Activated T-cell treated with anti-CD3 and anti-CD28 coated beads, Interleukin-2, amount 50 U/mL, for 72 hours (primary cell): ENCODE measurements at regions not wholly inside any gene's neighbourhood (a gene's known extent, or its start where the extent isn't known, plus 50 kb on each side); places are given as distances from the start of the nearest gene placed in this dataset.
"Not testable (repeated sequence)": the region's sequence is repeated elsewhere in the genome, so short reads cannot be mapped to it uniquely, and the experiment has no call there.

Experiments
- ATAC-seq, 2 donors: fragments of 150-1000 bp; cut with Tn5 transposase; replicated peaks in 1 of 2; 2 replicates each; pipeline ENCODE4 v1.10.0; 2021; ENCODE audit warnings: moderate library complexity in 2 of 2, mild to moderate bottlenecking in 1 of 2
- DNase-seq, 2 donors: peaks; one replicate each; pipeline ENCODE4 v3.0.0; 2021 to 2022; ENCODE audit warnings: mixed read lengths in 1 of 2
- H3K27ac Mint-ChIP-seq: one replicate; pipeline ENCODE4 v1.8.0; 2022; ENCODE audit warnings: mild to moderate bottlenecking, moderate library complexity, mixed read lengths
- H3K27me3 Mint-ChIP-seq: one replicate; pipeline ENCODE4 v1.8.0; 2022; ENCODE audit warnings: low read depth, mixed read lengths
- H3K36me3 Mint-ChIP-seq, 2 donors: one replicate each; pipeline ENCODE4 v1.8.0; 2022; ENCODE audit warnings: mixed read lengths in 2 of 2, mild to moderate bottlenecking in 1 of 2; ENCODE audit not compliant: insufficient read depth in 2 of 2
- H3K4me1 Mint-ChIP-seq: one replicate; pipeline ENCODE4 v1.8.0; 2022; ENCODE audit warnings: low read depth, mixed read lengths
- H3K4me3 Mint-ChIP-seq, 2 donors: one replicate each; pipeline ENCODE4 v1.8.0; 2022; ENCODE audit warnings: mild to moderate bottlenecking in 2 of 2, mixed read lengths in 2 of 2, moderate library complexity in 2 of 2
- H3K9me3 Mint-ChIP-seq, 2 donors: one replicate each; pipeline ENCODE4 v1.8.0; 2022; ENCODE audit warnings: mixed read lengths in 2 of 2

DNA sequence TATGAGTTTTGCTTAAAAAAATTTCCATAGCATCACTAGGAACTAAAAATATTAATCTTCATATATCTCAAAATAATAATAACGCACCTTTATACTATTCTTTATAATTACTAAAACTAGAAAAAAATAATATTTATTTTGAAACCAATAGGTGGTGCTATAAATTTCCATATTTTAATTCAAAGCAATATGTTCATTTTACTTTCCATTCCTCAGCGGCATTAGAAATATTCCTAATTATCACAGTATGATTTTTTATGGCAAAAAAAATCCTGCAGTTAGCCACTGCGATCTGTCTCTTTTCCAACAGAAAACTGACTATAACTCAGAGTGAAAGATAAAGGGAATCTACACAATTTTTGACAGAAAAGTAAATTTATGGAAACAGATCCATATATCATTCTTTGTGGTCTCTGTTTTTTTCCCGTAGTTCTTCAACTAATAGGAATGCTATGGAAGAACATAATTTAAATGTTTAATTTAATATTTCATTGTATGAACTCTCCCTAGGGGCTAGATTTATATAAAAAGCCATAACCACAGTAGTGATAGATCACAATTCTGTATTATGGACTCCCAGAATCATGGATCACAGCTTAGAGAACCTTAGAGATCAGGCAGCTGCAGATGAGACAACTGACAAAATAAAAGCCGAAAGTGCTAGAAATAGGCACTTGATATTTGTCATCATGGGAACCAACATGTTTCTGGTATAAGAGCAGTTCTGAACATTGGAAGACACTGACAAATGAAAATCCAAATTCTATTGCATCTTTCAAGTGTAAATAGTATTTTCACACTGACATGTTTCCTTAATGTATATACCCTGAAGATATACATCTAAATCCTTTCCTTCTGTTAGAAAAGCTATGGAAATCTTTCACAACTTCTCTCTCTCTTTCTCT, 167.7 kb upstream of the MPDZ start:
- peaks cover 2 to 4% of the 10 kb centered on the region in 2 donors for H3K9me3 Mint-ChIP-seq
- no peaks in the 10 kb centered on the region for H3K36me3 Mint-ChIP-seq

GRCh38 chr9:13446286-13446937, 166.9 kb upstream of the MPDZ start:
- no peaks in the 10 kb centered on the region for H3K4me1 Mint-ChIP-seq
- H3K4me3 Mint-ChIP-seq = no peak overlapping the region
- H3K9me3 Mint-ChIP-seq = peaks cover 2 to 4% of the 10 kb centered on the region in 2 donors
- H3K27me3 Mint-ChIP-seq = no peaks in the 10 kb centered on the region
- DNase-seq (no peak), ATAC-seq (no peak)
- H3K36me3 Mint-ChIP-seq = no peaks in the 10 kb centered on the region
- no peak overlapping the region for H3K27ac Mint-ChIP-seq

More for the DNA sequence above, 167.7 kb upstream of the MPDZ start:
- ATAC-seq (no peak), DNase-seq (no peak)
- Mint-ChIP-seq H3K4me3 (no peak overlapping the region), H3K27ac (no peak overlapping the region), H3K27me3 (no peaks in the 10 kb centered on the region), H3K4me1 (no peaks in the 10 kb centered on the region)

DNA sequence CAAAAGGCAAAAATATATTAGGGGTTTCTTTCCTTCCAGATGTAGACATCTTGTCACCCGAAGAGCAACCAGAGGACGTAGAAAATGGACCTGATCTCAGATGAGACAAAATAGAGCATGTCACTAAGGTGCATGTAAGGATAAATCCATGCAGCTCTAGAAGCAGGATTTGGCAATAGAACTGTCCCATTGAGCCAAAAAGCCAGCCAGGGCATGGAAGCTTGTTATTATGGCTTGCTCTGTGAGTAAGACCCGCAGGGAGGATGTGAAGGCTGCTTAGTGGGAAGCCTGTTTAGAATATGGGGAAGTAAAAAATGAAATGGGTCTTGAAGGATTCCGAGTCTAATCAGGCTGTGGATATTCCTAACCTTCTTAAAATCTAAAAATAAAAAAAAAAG, 165.6 kb upstream of the MPDZ start:
- no peak for ATAC-seq
- H3K27me3 Mint-ChIP-seq = no peaks in the 10 kb centered on the region
- H3K36me3 Mint-ChIP-seq = no peaks in the 10 kb centered on the region
- no peaks in the 10 kb centered on the region for H3K4me1 Mint-ChIP-seq
- no peak for DNase-seq
- H3K9me3 Mint-ChIP-seq = peaks cover 2 to 4% of the 10 kb centered on the region in 2 donors
- no peak overlapping the region for H3K4me3 Mint-ChIP-seq
- no peak overlapping the region for H3K27ac Mint-ChIP-seq

GRCh38 chr9:13444245-13445102, 165.0 kb upstream of the MPDZ start:
- H3K4me3 Mint-ChIP-seq = no peak overlapping the region
- DNase-seq (no peak), ATAC-seq (no peak)
- H3K9me3 Mint-ChIP-seq = peaks cover 2 to 4% of the 10 kb centered on the region in 2 donors
- no peaks in the 10 kb centered on the region for H3K36me3 Mint-ChIP-seq
- no peaks in the 10 kb centered on the region for H3K27me3 Mint-ChIP-seq
- no peak overlapping the region for H3K27ac Mint-ChIP-seq
- no peaks in the 10 kb centered on the region for H3K4me1 Mint-ChIP-seq

GRCh38 chr9:13443346-13444244, 164.1 kb upstream of the MPDZ start:
- H3K36me3 Mint-ChIP-seq = no peaks in the 10 kb centered on the region
- ATAC-seq (no peak), DNase-seq (no peak)
- H3K9me3 Mint-ChIP-seq = peaks cover 2 to 3% of the 10 kb centered on the region in 2 donors
- H3K27ac Mint-ChIP-seq = no peak overlapping the region
- H3K27me3 Mint-ChIP-seq = no peaks in the 10 kb centered on the region
- H3K4me1 Mint-ChIP-seq = no peaks in the 10 kb centered on the region
- no peak overlapping the region for H3K4me3 Mint-ChIP-seq

DNA sequence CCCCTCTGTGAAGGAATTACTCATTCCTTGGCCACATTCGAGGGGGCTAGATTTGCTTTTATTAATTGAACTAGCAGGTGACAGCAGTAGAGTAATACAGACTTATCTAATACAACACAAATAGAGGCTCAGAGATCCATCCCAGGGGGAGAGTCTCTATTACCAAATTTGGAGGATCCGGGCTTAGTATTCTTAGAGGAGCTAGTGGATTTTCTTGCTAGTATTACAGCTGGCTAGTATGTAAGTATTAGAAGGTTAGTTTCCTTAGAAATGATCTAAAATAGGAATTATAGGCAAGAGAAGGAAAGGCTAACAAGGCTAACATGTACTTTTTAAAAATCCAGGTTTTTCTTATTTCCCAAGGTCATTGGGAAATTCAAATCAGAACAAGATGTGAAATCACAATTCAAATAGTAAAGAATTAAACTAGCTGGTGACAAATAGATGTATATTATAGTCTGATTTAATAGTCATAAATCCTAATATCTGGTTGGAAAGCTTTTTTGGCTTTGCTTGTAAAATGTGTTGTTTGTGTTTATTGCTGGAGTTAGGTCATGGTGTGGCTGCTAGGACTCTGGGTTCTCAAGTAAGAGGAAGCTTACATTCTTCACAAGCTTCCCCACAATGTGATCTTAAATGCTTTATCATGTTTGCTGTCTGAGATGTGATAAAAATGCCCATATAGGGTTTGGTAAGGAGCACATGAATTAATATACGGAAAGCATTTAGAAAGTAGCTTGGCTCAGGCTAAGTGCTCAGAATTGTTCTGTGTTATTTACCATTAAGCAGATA, 160.4 kb upstream of the MPDZ start:
- H3K27me3 Mint-ChIP-seq = no peaks in the 10 kb centered on the region
- H3K9me3 Mint-ChIP-seq = peaks cover 0 to 4% of the 10 kb centered on the region in 2 donors
- no peaks in the 10 kb centered on the region for H3K36me3 Mint-ChIP-seq
- DNase-seq = no peak
- H3K27ac Mint-ChIP-seq = no peak overlapping the region
- no peak overlapping the region for H3K4me3 Mint-ChIP-seq
- no peaks in the 10 kb centered on the region for H3K4me1 Mint-ChIP-seq
- no peak for ATAC-seq

- H3K4me1 Mint-ChIP-seq = no peaks in the 10 kb centered on the region
- no peak for DNase-seq
- no peaks in the 10 kb centered on the region for H3K36me3 Mint-ChIP-seq
- no peak for ATAC-seq
- H3K27ac Mint-ChIP-seq = no peak overlapping the region
- no peak overlapping the region for H3K4me3 Mint-ChIP-seq
- peaks cover 0 to 1% of the 10 kb centered on the region in 2 donors for H3K9me3 Mint-ChIP-seq
- H3K27me3 Mint-ChIP-seq = no peaks in the 10 kb centered on the region
Observed at GRCh38 chr9:13437866-13438265, 158.4 kb upstream of the MPDZ start.

GRCh38 chr9:13436591-13436990, 157.1 kb upstream of the MPDZ start:
- ATAC-seq = no peak
- H3K36me3 Mint-ChIP-seq = no peaks in the 10 kb centered on the region

GRCh38 chr9:13433453-13433852, 154.0 kb upstream of the MPDZ start:
- not testable (repeated sequence) for H3K4me1 Mint-ChIP-seq, H3K27ac Mint-ChIP-seq, ATAC-seq, H3K4me3 Mint-ChIP-seq, H3K9me3 Mint-ChIP-seq, H3K36me3 Mint-ChIP-seq, H3K27me3 Mint-ChIP-seq, DNase-seq

More at GRCh38 chr9:13436591-13436990, 157.1 kb upstream of the MPDZ start:
- Mint-ChIP-seq H3K27me3 (no peaks in the 10 kb centered on the region), H3K4me3 (no peak overlapping the region), H3K9me3 (peaks cover 0 to 1% of the 10 kb centered on the region in 2 donors), H3K27ac (no peak overlapping the region), H3K4me1 (no peaks in the 10 kb centered on the region)
- DNase-seq = no peak

DNA sequence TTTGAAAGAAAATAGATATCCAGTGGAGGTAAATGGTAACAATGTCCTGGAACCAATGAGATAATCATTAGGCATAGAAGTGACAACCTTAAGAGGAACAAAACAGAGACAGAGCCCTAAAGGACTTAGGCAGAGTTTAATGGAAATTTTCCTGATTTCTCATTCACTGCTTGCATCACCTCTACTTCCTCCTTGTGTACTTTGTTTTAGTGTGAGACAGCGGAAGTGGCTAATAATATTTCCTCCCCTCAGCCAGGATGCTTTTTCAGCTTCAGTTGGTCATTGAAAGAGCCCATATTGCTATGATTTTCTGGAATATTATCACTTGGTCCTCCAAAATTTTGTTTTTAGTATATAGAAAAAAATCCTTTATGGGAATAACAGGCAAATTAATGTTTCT, 153.4 kb upstream of the MPDZ start:
- Mint-ChIP-seq H3K9me3 (peaks cover 0 to 1% of the 10 kb centered on the region in 2 donors), H3K36me3 (no peaks in the 10 kb centered on the region), H3K4me1 (no peaks in the 10 kb centered on the region), H3K4me3 (no peak overlapping the region), H3K27ac (no peak overlapping the region), H3K27me3 (no peaks in the 10 kb centered on the region)
- DNase-seq (no peak), ATAC-seq (no peak)

DNA sequence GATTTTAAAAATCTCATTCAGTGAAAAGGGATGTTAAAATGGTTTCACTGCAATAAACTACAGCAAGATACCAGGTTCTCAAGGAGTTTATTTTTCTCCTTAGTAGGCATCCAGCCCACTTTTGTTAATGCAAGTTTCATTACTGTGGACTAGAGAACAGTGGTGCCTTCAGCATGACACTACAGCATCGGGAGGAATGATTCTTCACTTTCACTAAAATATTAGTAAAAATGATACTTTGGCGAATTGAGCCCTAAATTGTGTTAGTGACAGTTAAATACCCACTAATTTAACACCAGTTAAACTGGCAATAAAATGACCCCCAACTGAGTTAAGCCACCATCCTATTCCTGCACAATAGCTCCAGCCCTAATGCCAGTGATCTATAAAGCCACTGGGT, 152.2 kb upstream of the MPDZ start:
- H3K9me3 Mint-ChIP-seq = peaks cover 0 to 1% of the 10 kb centered on the region in 2 donors
- DNase-seq (no peak), ATAC-seq (no peak)
- no peaks in the 10 kb centered on the region for H3K36me3 Mint-ChIP-seq
- no peaks in the 10 kb centered on the region for H3K27me3 Mint-ChIP-seq
- no peaks in the 10 kb centered on the region for H3K4me1 Mint-ChIP-seq
- no peak overlapping the region for H3K27ac Mint-ChIP-seq
- H3K4me3 Mint-ChIP-seq = no peak overlapping the region

- peaks cover 0 to 1% of the 10 kb centered on the region in 2 donors for H3K9me3 Mint-ChIP-seq
- H3K4me3 Mint-ChIP-seq = no peak overlapping the region
- H3K27ac Mint-ChIP-seq = no peak overlapping the region
- no peak for ATAC-seq
- H3K27me3 Mint-ChIP-seq = no peaks in the 10 kb centered on the region
- H3K36me3 Mint-ChIP-seq = no peaks in the 10 kb centered on the region
- H3K4me1 Mint-ChIP-seq = no peaks in the 10 kb centered on the region
- no peak for DNase-seq
Observed at GRCh38 chr9:13431222-13431536, 151.7 kb upstream of the MPDZ start.
